Ishikawa (cell line): ENCODE measurements at regions not wholly inside any gene's neighbourhood (a gene's known extent, or its start where the extent isn't known, plus 50 kb on each side); places are given as distances from the start of the nearest gene placed in this dataset.
A peak's percentile ranks its signal among the peaks of the same experiment; 100 is the strongest.

Experiments
- CEBPB ChIP-seq: IDR thresholded peaks from 2 replicates; pipeline ENCODE4 v1.6.1; 2012
- CREB1 ChIP-seq: IDR thresholded peaks from 2 replicates; pipeline ENCODE4 v1.6.1; 2012; ENCODE audit warnings: low read depth
- EGR1 ChIP-seq: IDR thresholded peaks from 2 replicates; pipeline ENCODE4 v1.6.1; 2012
- EP300 ChIP-seq: IDR thresholded peaks from 2 replicates; pipeline ENCODE4 v1.6.1; 2012; ENCODE audit warnings: borderline replicate concordance
- FOXM1 ChIP-seq: IDR thresholded peaks from 2 replicates; pipeline ENCODE4 v1.6.1; 2012; ENCODE audit warnings: low read depth, borderline replicate concordance
- NFIC ChIP-seq: IDR thresholded peaks from 2 replicates; pipeline ENCODE4 v1.6.1; 2012
- RAD21 ChIP-seq: IDR thresholded peaks from 2 replicates; pipeline ENCODE4 v1.6.1; 2012; ENCODE audit warnings: low read depth
- TAF1 ChIP-seq: IDR thresholded peaks from 2 replicates; pipeline ENCODE4 v1.6.1; 2012; ENCODE audit warnings: low read depth, mild to moderate bottlenecking
- TCF12 ChIP-seq: IDR thresholded peaks from 2 replicates; pipeline ENCODE4 v1.6.1; 2012; ENCODE audit warnings: low read depth
- TEAD4 ChIP-seq: IDR thresholded peaks from 2 replicates; pipeline ENCODE4 v1.6.1; 2012
- USF1 ChIP-seq: IDR thresholded peaks from 2 replicates; pipeline ENCODE4 v1.6.1; 2012
- YY1 ChIP-seq: IDR thresholded peaks from 2 replicates; pipeline ENCODE4 v1.6.1; 2012; ENCODE audit warnings: low read depth
- ZBTB7A ChIP-seq: IDR thresholded peaks from 2 replicates; pipeline ENCODE4 v1.6.1; 2012; ENCODE audit warnings: low read depth
- TF ChIP-seq, protein P1 (sequence below): IDR thresholded peaks from 2 replicates; pipeline ENCODE4 v1.6.1; 2012; ENCODE audit warnings: low read depth, mild to moderate bottlenecking
- TF ChIP-seq, protein P2 (sequence below): IDR thresholded peaks from 2 replicates; pipeline ENCODE4 v1.6.1; 2012

- TF ChIP-seq, protein P1, sequence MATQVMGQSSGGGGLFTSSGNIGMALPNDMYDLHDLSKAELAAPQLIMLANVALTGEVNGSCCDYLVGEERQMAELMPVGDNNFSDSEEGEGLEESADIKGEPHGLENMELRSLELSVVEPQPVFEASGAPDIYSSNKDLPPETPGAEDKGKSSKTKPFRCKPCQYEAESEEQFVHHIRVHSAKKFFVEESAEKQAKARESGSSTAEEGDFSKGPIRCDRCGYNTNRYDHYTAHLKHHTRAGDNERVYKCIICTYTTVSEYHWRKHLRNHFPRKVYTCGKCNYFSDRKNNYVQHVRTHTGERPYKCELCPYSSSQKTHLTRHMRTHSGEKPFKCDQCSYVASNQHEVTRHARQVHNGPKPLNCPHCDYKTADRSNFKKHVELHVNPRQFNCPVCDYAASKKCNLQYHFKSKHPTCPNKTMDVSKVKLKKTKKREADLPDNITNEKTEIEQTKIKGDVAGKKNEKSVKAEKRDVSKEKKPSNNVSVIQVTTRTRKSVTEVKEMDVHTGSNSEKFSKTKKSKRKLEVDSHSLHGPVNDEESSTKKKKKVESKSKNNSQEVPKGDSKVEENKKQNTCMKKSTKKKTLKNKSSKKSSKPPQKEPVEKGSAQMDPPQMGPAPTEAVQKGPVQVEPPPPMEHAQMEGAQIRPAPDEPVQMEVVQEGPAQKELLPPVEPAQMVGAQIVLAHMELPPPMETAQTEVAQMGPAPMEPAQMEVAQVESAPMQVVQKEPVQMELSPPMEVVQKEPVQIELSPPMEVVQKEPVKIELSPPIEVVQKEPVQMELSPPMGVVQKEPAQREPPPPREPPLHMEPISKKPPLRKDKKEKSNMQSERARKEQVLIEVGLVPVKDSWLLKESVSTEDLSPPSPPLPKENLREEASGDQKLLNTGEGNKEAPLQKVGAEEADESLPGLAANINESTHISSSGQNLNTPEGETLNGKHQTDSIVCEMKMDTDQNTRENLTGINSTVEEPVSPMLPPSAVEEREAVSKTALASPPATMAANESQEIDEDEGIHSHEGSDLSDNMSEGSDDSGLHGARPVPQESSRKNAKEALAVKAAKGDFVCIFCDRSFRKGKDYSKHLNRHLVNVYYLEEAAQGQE, result no peak
- no peak for TF ChIP-seq NFIC
These were observed 79.6 kb upstream of the ADRA1B start for GRCh38 chr5:159836691-159837090.

DNA sequence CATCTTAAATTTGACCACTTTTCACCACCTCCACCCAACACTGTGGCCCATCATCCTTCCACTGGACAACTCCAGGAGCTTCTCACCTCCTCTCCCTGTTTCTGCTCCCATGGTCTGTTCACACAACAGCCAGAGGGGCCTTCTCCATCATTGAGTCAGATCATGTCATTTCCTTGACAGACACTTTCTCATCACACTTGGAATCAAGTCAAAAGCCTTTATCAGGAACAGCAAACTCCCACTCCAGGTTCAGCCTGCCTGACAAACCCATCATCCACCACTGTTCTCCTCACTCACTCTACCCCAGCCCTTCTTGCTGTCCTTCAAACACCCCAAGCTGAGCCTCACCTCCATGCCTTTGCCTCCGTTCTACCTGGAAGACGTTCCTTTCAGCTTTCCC lies 78.4 kb upstream of the ADRA1B start:
- no peak for TF ChIP-seq CEBPB
- TF ChIP-seq, protein P2, sequence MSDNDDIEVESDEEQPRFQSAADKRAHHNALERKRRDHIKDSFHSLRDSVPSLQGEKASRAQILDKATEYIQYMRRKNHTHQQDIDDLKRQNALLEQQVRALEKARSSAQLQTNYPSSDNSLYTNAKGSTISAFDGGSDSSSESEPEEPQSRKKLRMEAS, result no peak
- TF ChIP-seq TCF12, result no peak
- no peak for TF ChIP-seq FOXM1
- TF ChIP-seq EGR1, result no peak
- TF ChIP-seq NFIC, result no peak
- TF ChIP-seq TAF1, result no peak
- TF ChIP-seq ZBTB7A, result no peak
- TF ChIP-seq YY1, result no peak

- no peak for TF ChIP-seq TEAD4
- no peak for TF ChIP-seq EP300
- TF ChIP-seq, protein P2, result no peak
- no peak for TF ChIP-seq EGR1
- TF ChIP-seq, protein P1, result no peak
- no peak for TF ChIP-seq TCF12
- no peak for TF ChIP-seq YY1
- no peak for TF ChIP-seq RAD21
- no peak for TF ChIP-seq NFIC
- TF ChIP-seq TAF1, result no peak
- no peak for TF ChIP-seq ZBTB7A
- TF ChIP-seq CEBPB, result no peak
- no peak for TF ChIP-seq USF1
These were observed 77.6 kb upstream of the ADRA1B start for GRCh38 chr5:159838551-159839222.

GRCh38 chr5:159844267-159845121 lies 71.8 kb upstream of the ADRA1B start:
- no peak for TF ChIP-seq ZBTB7A

DNA sequence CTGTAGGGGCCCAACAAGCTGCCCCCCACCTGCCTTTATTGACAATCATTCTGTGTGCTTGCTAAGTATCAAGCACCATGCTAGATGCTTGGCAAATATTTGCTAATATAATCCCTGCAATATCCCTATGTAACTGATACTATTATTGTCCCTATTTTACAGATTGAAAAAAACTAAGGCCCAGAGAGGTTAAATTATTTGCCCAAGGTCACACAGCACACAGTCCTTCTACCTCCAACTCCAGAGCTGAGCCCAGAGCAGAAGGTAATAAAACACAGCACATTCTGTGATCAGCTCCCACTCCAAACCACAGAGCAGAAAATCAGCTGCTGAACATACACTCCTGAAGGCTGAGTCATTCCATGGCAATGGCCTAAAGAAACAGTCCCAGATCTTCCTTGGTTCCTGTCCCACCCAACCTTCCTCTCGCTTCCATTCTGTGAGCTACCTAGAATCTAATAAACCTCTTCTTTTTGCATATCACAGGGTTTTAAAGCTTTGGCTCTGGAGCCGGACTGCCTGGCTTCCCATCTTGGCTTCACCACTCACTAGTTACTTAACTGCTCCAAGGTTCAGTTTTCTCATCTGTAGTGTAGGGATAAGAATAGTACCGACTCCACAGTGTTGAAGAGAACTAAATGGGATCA lies 66.7 kb upstream of the ADRA1B start:
- TF ChIP-seq EP300 (no peak), ZBTB7A (no peak), TEAD4 (no peak; the same call in 1 of the 2 replicates), CREB1 (no peak), CEBPB (no peak), EGR1 (no peak), NFIC (no peak)
- TF ChIP-seq, protein P2, result no peak

- TF ChIP-seq TAF1 (no peak), CEBPB (0 out of 2 replicates have a peak, but pooled peaks have one; percentile 43), USF1 (0 out of 2 replicates have a peak, but pooled peaks have one; percentile 9), TEAD4 (peak; percentile 59), RAD21 (peak; percentile 39), EP300 (peak; percentile 89), ZBTB7A (no peak), NFIC (peak; percentile 66), EGR1 (no peak), YY1 (peak; percentile 37; the same call in 1 of the 2 replicates), TCF12 (peak; percentile 85), CREB1 (no peak), FOXM1 (no peak; the same call in 1 of the 2 replicates)
- TF ChIP-seq, protein P2, result no peak
- TF ChIP-seq, protein P1, result no peak
These were observed 66.1 kb upstream of the ADRA1B start for GRCh38 chr5:159850160-159850559.
